ENCODE measurements at regions not wholly inside any gene's neighbourhood (a gene's known extent, or its start where the extent isn't known, plus 50 kb on each side); places are given as distances from the start of the nearest gene placed in this dataset.

DNA sequence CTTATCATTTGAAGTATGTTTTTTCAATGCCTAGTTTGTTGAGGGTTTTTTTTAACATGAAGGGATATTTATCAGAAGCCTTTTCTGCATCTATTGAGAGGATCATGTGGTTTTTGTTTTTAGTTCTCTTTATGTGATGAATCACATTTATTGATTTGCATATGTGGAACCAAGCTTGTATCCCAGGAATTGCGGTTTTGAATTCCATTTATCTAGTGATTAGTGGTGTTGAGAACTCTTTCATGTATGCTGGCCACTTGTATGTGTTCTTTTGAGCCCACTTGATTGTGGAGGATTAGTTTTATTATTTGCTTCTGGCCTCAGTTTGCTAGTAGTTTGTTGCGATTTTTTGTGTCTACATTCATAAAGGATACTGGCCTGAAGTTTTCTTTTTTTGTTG is 85.0 kb upstream of the CNKSR2 start:
- no peak overlapping the region for H2BK5ac ChIP-seq (ENCODE audit: low read length)
- no peak overlapping the region for H3K4me3 ChIP-seq (ENCODE audit: low read length in 2 of 2)
- H4K8ac ChIP-seq (ENCODE audit: low read depth, low read length): no peak overlapping the region

GRCh38 chrX:21295246-21295820 is 78.9 kb upstream of the CNKSR2 start:
- DNase-seq (ENCODE audit: low spot score): no peak
- WGBS, 2 donors (ENCODE audit: extremely low coverage in 2 of 2, insufficient read length in 2 of 2, insufficient replicate concordance in 1 of 2): no CpG with 5 or more reads among the region's 12 CpGs

More for the DNA sequence above, 85.0 kb upstream of the CNKSR2 start:
- no peak overlapping the region for H3K23ac ChIP-seq (ENCODE audit: low read depth, low read length, poor library complexity)
- no peak overlapping the region for H3K4ac ChIP-seq (ENCODE audit: low read length)
- no peak overlapping the region for H4K91ac ChIP-seq (ENCODE audit: low read depth, low read length, poor library complexity)
- DNase-seq (ENCODE audit: low spot score): no peak
- no peak overlapping the region for H2BK12ac ChIP-seq (ENCODE audit: low read length)
- H2BK15ac ChIP-seq (ENCODE audit: low read length): no peak overlapping the region
- no peaks in the 10 kb centered on the region for H3K9me3 ChIP-seq (replicated peaks in 1 of 2; ENCODE audit: control insufficient read depth in 2 of 2, insufficient read depth in 1 of 2, low read depth in 1 of 2, low read length in 2 of 2)
- H3K36me3 ChIP-seq (replicated peaks in 1 of 2; ENCODE audit: control insufficient read depth in 2 of 2, insufficient read depth in 2 of 2, low read length in 2 of 2): no peaks in the 10 kb centered on the region
- no CpG with 5 or more reads among the region's 2 CpGs for WGBS, 2 donors (ENCODE audit: extremely low coverage in 2 of 2, insufficient read length in 2 of 2, insufficient replicate concordance in 1 of 2)
- no peak overlapping the region for H2BK120ac ChIP-seq (ENCODE audit: low read depth, low read length)
- H2AK5ac ChIP-seq (ENCODE audit: low read depth, low read length): no peak overlapping the region
- no peaks in the 10 kb centered on the region for H3K4me1 ChIP-seq (ENCODE audit: control insufficient read depth in 2 of 2, insufficient read depth in 1 of 2, low read depth in 1 of 2, low read length in 2 of 2)
- H3K27ac ChIP-seq (replicated peaks; ENCODE audit: low read length): no peak overlapping the region
- H3K14ac ChIP-seq (ENCODE audit: low read length): no peak overlapping the region
- H3K27me3 ChIP-seq (ENCODE audit: control insufficient read depth in 3 of 3, insufficient read depth in 3 of 3, low read depth in 1 of 3, low read length in 3 of 3): no peaks in the 10 kb centered on the region
- H3K9ac ChIP-seq (ENCODE audit: low read depth, low read length, poor library complexity): no peak overlapping the region
- H2AFZ ChIP-seq (ENCODE audit: low read length): no peak overlapping the region
- no peak overlapping the region for H3K4me2 ChIP-seq (ENCODE audit: insufficient read depth, low read length, poor library complexity, severe bottlenecking)
- H3K79me1 ChIP-seq (ENCODE audit: low read depth, low read length): no peaks in the 10 kb centered on the region
- H3K18ac ChIP-seq (ENCODE audit: low read length): no peak overlapping the region

DNA sequence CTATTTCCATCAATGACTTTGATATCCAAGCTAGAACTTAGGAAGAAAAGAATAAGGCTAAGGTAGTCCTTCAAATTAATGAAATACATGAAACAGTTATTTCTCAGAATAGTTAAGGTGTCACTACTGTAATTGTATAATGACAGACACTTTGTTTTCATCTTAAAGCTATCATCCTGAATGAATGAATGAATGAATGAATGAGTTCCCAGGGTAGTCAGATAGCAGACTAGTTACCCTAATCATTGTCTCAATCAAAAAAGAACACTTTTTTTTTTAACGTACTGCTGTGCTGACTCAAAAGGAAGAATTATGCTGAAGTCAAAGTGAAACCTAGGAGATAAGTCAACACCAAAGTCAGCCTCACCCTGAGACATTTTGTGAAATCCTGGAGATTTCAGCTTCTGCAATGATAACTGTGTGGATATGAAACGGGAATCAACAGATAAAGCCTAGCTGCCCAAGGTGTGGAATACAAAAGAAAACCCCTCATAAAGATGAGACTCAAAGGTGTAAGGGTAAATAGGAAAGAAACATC is 68.3 kb upstream of the CNKSR2 start:
- H2BK120ac ChIP-seq (ENCODE audit: low read depth, low read length): no peak overlapping the region
- H2AFZ ChIP-seq (ENCODE audit: low read length): no peak overlapping the region
- H3K9me3 ChIP-seq (replicated peaks in 1 of 2; ENCODE audit: control insufficient read depth in 2 of 2, insufficient read depth in 1 of 2, low read depth in 1 of 2, low read length in 2 of 2): no peaks in the 10 kb centered on the region
- H3K79me1 ChIP-seq (ENCODE audit: low read depth, low read length): no peaks in the 10 kb centered on the region
- no peak overlapping the region for H3K4me3 ChIP-seq (ENCODE audit: low read length in 2 of 2)
- no peak overlapping the region for H4K91ac ChIP-seq (ENCODE audit: low read depth, low read length, poor library complexity)
- no peaks in the 10 kb centered on the region for H3K36me3 ChIP-seq (replicated peaks in 1 of 2; ENCODE audit: control insufficient read depth in 2 of 2, insufficient read depth in 2 of 2, low read length in 2 of 2)
- DNase-seq (ENCODE audit: low spot score): no peak
- H3K4me2 ChIP-seq (ENCODE audit: insufficient read depth, low read length, poor library complexity, severe bottlenecking): no peak overlapping the region
- H3K27me3 ChIP-seq (ENCODE audit: control insufficient read depth in 3 of 3, insufficient read depth in 3 of 3, low read depth in 1 of 3, low read length in 3 of 3): no peaks in the 10 kb centered on the region
- H3K27ac ChIP-seq (replicated peaks; ENCODE audit: low read length): no peak overlapping the region
- no peak overlapping the region for H3K14ac ChIP-seq (ENCODE audit: low read length)
- no peak overlapping the region for H3K9ac ChIP-seq (ENCODE audit: low read depth, low read length, poor library complexity)
- H3K4ac ChIP-seq (ENCODE audit: low read length): no peak overlapping the region
- no peak overlapping the region for H2BK12ac ChIP-seq (ENCODE audit: low read length)
- no peak overlapping the region for H3K23ac ChIP-seq (ENCODE audit: low read depth, low read length, poor library complexity)
- H2AK5ac ChIP-seq (ENCODE audit: low read depth, low read length): no peak overlapping the region
- H4K8ac ChIP-seq (ENCODE audit: low read depth, low read length): no peak overlapping the region
- H3K4me1 ChIP-seq (ENCODE audit: control insufficient read depth in 2 of 2, insufficient read depth in 1 of 2, low read depth in 1 of 2, low read length in 2 of 2): no peaks in the 10 kb centered on the region
- no CpG with 5 or more reads among the region's 2 CpGs for WGBS, 2 donors (ENCODE audit: extremely low coverage in 2 of 2, insufficient read length in 2 of 2, insufficient replicate concordance in 1 of 2)
- H2BK5ac ChIP-seq (ENCODE audit: low read length): no peak overlapping the region
- H3K18ac ChIP-seq (ENCODE audit: low read length): no peak overlapping the region
- H2BK15ac ChIP-seq (ENCODE audit: low read length): no peak overlapping the region

More at GRCh38 chrX:21295246-21295820, 78.9 kb upstream of the CNKSR2 start:
- Histone ChIP-seq H2BK5ac (ENCODE audit: low read length) (no peak overlapping the region), H3K27ac (replicated peaks; ENCODE audit: low read length) (no peak overlapping the region), H3K23ac (ENCODE audit: low read depth, low read length, poor library complexity) (no peak overlapping the region), H4K8ac (ENCODE audit: low read depth, low read length) (no peak overlapping the region), H3K9me3 (replicated peaks in 1 of 2; ENCODE audit: control insufficient read depth in 2 of 2, insufficient read depth in 1 of 2, low read depth in 1 of 2, low read length in 2 of 2) (no peaks in the 10 kb centered on the region), H3K9ac (ENCODE audit: low read depth, low read length, poor library complexity) (no peak overlapping the region), H2BK12ac (ENCODE audit: low read length) (no peak overlapping the region), H2AFZ (ENCODE audit: low read length) (no peak overlapping the region), H3K4me1 (ENCODE audit: control insufficient read depth in 2 of 2, insufficient read depth in 1 of 2, low read depth in 1 of 2, low read length in 2 of 2) (no peaks in the 10 kb centered on the region), H4K91ac (ENCODE audit: low read depth, low read length, poor library complexity) (no peak overlapping the region), H3K79me1 (ENCODE audit: low read depth, low read length) (no peaks in the 10 kb centered on the region), H2BK120ac (ENCODE audit: low read depth, low read length) (no peak overlapping the region), H2AK5ac (ENCODE audit: low read depth, low read length) (no peak overlapping the region), H3K4me2 (ENCODE audit: insufficient read depth, low read length, poor library complexity, severe bottlenecking) (no peak overlapping the region), H3K4me3 (ENCODE audit: low read length in 2 of 2) (no peak overlapping the region), H2BK15ac (ENCODE audit: low read length) (no peak overlapping the region), H3K27me3 (ENCODE audit: control insufficient read depth in 3 of 3, insufficient read depth in 3 of 3, low read depth in 1 of 3, low read length in 3 of 3) (no peaks in the 10 kb centered on the region), H3K18ac (ENCODE audit: low read length) (no peak overlapping the region), H3K14ac (ENCODE audit: low read length) (no peak overlapping the region), H3K36me3 (replicated peaks in 1 of 2; ENCODE audit: control insufficient read depth in 2 of 2, insufficient read depth in 2 of 2, low read length in 2 of 2) (no peaks in the 10 kb centered on the region), H3K4ac (ENCODE audit: low read length) (no peak overlapping the region)

DNA sequence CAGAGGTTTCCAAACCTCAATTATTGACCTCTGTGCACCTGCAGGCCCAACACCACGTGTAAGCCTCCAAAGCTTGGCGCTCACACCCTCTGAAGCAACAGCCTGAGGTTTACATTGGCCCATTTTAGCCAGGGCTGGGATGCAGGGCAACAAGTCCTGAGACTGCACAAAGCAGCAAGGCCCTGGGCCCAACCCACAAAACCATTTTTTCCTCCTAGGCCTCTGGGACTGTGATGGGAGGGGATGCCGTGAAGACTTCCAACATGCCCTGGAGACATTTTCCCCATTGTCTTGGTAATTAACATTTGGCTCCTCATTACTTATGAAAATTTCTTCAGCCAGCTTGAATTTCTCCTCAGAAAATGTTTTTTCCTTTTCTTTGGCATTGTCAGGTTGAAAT is 54.9 kb upstream of the CNKSR2 start:
- no peaks in the 10 kb centered on the region for H3K27me3 ChIP-seq (ENCODE audit: control insufficient read depth in 3 of 3, insufficient read depth in 3 of 3, low read depth in 1 of 3, low read length in 3 of 3)
- H3K9ac ChIP-seq (ENCODE audit: low read depth, low read length, poor library complexity): no peak overlapping the region
- H3K4me1 ChIP-seq (ENCODE audit: control insufficient read depth in 2 of 2, insufficient read depth in 1 of 2, low read depth in 1 of 2, low read length in 2 of 2): no peaks in the 10 kb centered on the region
- H3K4ac ChIP-seq (ENCODE audit: low read length): no peak overlapping the region
- no peak overlapping the region for H2AFZ ChIP-seq (ENCODE audit: low read length)
- no peak overlapping the region for H3K4me2 ChIP-seq (ENCODE audit: insufficient read depth, low read length, poor library complexity, severe bottlenecking)
- H3K9me3 ChIP-seq (replicated peaks in 1 of 2; ENCODE audit: control insufficient read depth in 2 of 2, insufficient read depth in 1 of 2, low read depth in 1 of 2, low read length in 2 of 2): no peaks in the 10 kb centered on the region
- H3K23ac ChIP-seq (ENCODE audit: low read depth, low read length, poor library complexity): no peak overlapping the region
- no peak for DNase-seq (ENCODE audit: low spot score)
- H4K91ac ChIP-seq (ENCODE audit: low read depth, low read length, poor library complexity): no peak overlapping the region
- no peak overlapping the region for H2BK5ac ChIP-seq (ENCODE audit: low read length)
- H3K79me1 ChIP-seq (ENCODE audit: low read depth, low read length): no peaks in the 10 kb centered on the region
- no peaks in the 10 kb centered on the region for H3K36me3 ChIP-seq (replicated peaks in 1 of 2; ENCODE audit: control insufficient read depth in 2 of 2, insufficient read depth in 2 of 2, low read length in 2 of 2)
- no CpG with 5 or more reads among the region's 3 CpGs for WGBS, 2 donors (ENCODE audit: extremely low coverage in 2 of 2, insufficient read length in 2 of 2, insufficient replicate concordance in 1 of 2)
- no peak overlapping the region for H2BK15ac ChIP-seq (ENCODE audit: low read length)
- H3K27ac ChIP-seq (replicated peaks; ENCODE audit: low read length): no peak overlapping the region
- no peak overlapping the region for H2AK5ac ChIP-seq (ENCODE audit: low read depth, low read length)
- no peak overlapping the region for H4K8ac ChIP-seq (ENCODE audit: low read depth, low read length)
- no peak overlapping the region for H3K18ac ChIP-seq (ENCODE audit: low read length)
- H3K4me3 ChIP-seq (ENCODE audit: low read length in 2 of 2): no peak overlapping the region
- H3K14ac ChIP-seq (ENCODE audit: low read length): no peak overlapping the region
- H2BK120ac ChIP-seq (ENCODE audit: low read depth, low read length): no peak overlapping the region
- no peak overlapping the region for H2BK12ac ChIP-seq (ENCODE audit: low read length)
